SK-N-SH treated with all-trans-retinoic acid at 6 μM for 48 hours (cell line): ENCODE measurements at regions not wholly inside any gene's neighbourhood (a gene's known extent, or its start where the extent isn't known, plus 50 kb on each side); places are given as distances from the start of the nearest gene placed in this dataset.
A peak's percentile ranks its signal among the peaks of the same experiment; 100 is the strongest.

Experiments used
- ATAC-seq: fragments of 200-7000 bp; cut with Tn5 transposase; 3 replicates; pipeline ENCODE4 v1.9.1; 2020; ENCODE audit warnings: mild to moderate bottlenecking, moderate library complexity
- ARNTL ChIP-seq: fragments of 450-650 bp; formaldehyde crosslinking; IDR thresholded peaks from 2 replicates; pipeline ENCODE4 v1.5.0; 2020; ENCODE audit warnings: low read depth, mild to moderate bottlenecking, moderate library complexity, borderline replicate concordance
- BACH2 ChIP-seq: fragments of 250-450 bp; sonication (Bioruptor Pico); IDR thresholded peaks from 2 replicates; pipeline ENCODE4 v1.9.0; 2021; ENCODE audit warnings: mild to moderate bottlenecking, borderline replicate concordance
- CSDC2 ChIP-seq: fragments of 250-450 bp; sonication (Bioruptor Pico); IDR thresholded peaks from 2 replicates; pipeline ENCODE4 v1.5.0; 2020; ENCODE audit warnings: mild to moderate bottlenecking, moderate library complexity
- CSRNP3 ChIP-seq: fragments of 250-450 bp; sonication (Bioruptor Pico); IDR thresholded peaks from 2 replicates; pipeline ENCODE4 v1.5.1; 2021; ENCODE audit warnings: mild to moderate bottlenecking, moderate library complexity
- GLIS3 ChIP-seq: fragments of 250-450 bp; sonication (Bioruptor Pico); IDR thresholded peaks from 2 replicates; pipeline ENCODE4 v1.5.0; 2020; ENCODE audit warnings: mild to moderate bottlenecking, moderate library complexity
- ISL1 ChIP-seq: fragments of 250-450 bp; sonication (Bioruptor Pico); IDR thresholded peaks from 2 replicates; pipeline ENCODE4 v2.1.2; 2022; ENCODE audit warnings: mild to moderate bottlenecking, moderate library complexity
- PATZ1 ChIP-seq: fragments of 250-450 bp; sonication (Bioruptor Pico); IDR thresholded peaks from 2 replicates; pipeline ENCODE4 v1.8.0; 2020; ENCODE audit warnings: mild to moderate bottlenecking, moderate library complexity, borderline replicate concordance
- PPARA ChIP-seq: fragments of 250-450 bp; sonication (Bioruptor Pico); IDR thresholded peaks from 2 replicates; pipeline ENCODE4 v1.5.0; 2020; ENCODE audit warnings: mild to moderate bottlenecking, borderline replicate concordance
- RARB ChIP-seq: fragments of 250-450 bp; sonication (Bioruptor Pico); IDR thresholded peaks from 2 replicates; pipeline ENCODE4 v1.8.0; 2021; ENCODE audit warnings: mild to moderate bottlenecking, moderate library complexity
- SNAI2 ChIP-seq: fragments of 250-450 bp; sonication (Bioruptor Pico); IDR thresholded peaks from 2 replicates; pipeline ENCODE4 v1.5.0; 2020; ENCODE audit warnings: mild to moderate bottlenecking, moderate library complexity
- TCF4 ChIP-seq: fragments of 250-450 bp; sonication (Bioruptor Pico); IDR thresholded peaks from 2 replicates; pipeline ENCODE4 v1.8.0; 2021; ENCODE audit warnings: mild to moderate bottlenecking, moderate library complexity, borderline replicate concordance
- TOX ChIP-seq: fragments of 250-450 bp; sonication (Bioruptor Pico); IDR thresholded peaks from 2 replicates; pipeline ENCODE4 v1.8.0; 2021; ENCODE audit warnings: mild to moderate bottlenecking, moderate library complexity, borderline replicate concordance
- ZC3H10 ChIP-seq: fragments of 250-450 bp; sonication (Bioruptor Pico); IDR thresholded peaks from 2 replicates; pipeline ENCODE4 v1.5.1; 2021; ENCODE audit warnings: mild to moderate bottlenecking, moderate library complexity
- ZFP3 ChIP-seq: fragments of 250-450 bp; sonication (Bioruptor Pico); IDR thresholded peaks from 2 replicates; pipeline ENCODE4 v1.5.0; 2020; ENCODE audit warnings: mild to moderate bottlenecking, moderate library complexity
- ZFP30 ChIP-seq: fragments of 450-650 bp; formaldehyde crosslinking; IDR thresholded peaks from 2 replicates; pipeline ENCODE4 v1.5.0; 2022; ENCODE audit warnings: mild to moderate bottlenecking, moderate library complexity
- ZNF70 ChIP-seq: fragments of 450-650 bp; formaldehyde crosslinking; IDR thresholded peaks from 2 replicates; pipeline ENCODE4 v1.5.0; 2020; ENCODE audit warnings: mild to moderate bottlenecking, moderate library complexity
- ZNF8 ChIP-seq: fragments of 450-650 bp; formaldehyde crosslinking; IDR thresholded peaks from 2 replicates; pipeline ENCODE4 v1.5.0; 2020; ENCODE audit warnings: mild to moderate bottlenecking, moderate library complexity
- TF ChIP-seq, protein P1 (sequence below): fragments of 250-450 bp; sonication (Bioruptor Pico); IDR thresholded peaks from 2 replicates; pipeline ENCODE4 v1.8.0; 2021; ENCODE audit warnings: low read depth, mild to moderate bottlenecking, moderate library complexity, borderline replicate concordance
- TF ChIP-seq, protein P2 (sequence below): fragments of 250-450 bp; sonication (Bioruptor Pico); IDR thresholded peaks from 2 replicates; pipeline ENCODE4 v1.5.0; 2020; ENCODE audit warnings: mild to moderate bottlenecking, moderate library complexity

GRCh38 chr13:78298657-78299056 lies 304.7 kb downstream of the POU4F1 start:
- TF ChIP-seq TCF4 (no peak), ZNF8 (CRISPR knock-in tag) (no peak), PATZ1 (CRISPR knock-in tag) (no peak), ARNTL (CRISPR knock-in tag) (no peak), TOX (no peak), ZNF70 (CRISPR knock-in tag) (no peak), ZC3H10 (CRISPR knock-in tag) (no peak), ZFP3 (CRISPR knock-in tag) (no peak), SNAI2 (no peak), ISL1 (no peak), RARB (CRISPR knock-in tag) (no peak), CSDC2 (CRISPR knock-in tag) (no peak), GLIS3 (CRISPR knock-in tag) (no peak), BACH2 (CRISPR knock-in tag) (no peak), CSRNP3 (CRISPR knock-in tag) (no peak)
- TF ChIP-seq, protein P1, sequence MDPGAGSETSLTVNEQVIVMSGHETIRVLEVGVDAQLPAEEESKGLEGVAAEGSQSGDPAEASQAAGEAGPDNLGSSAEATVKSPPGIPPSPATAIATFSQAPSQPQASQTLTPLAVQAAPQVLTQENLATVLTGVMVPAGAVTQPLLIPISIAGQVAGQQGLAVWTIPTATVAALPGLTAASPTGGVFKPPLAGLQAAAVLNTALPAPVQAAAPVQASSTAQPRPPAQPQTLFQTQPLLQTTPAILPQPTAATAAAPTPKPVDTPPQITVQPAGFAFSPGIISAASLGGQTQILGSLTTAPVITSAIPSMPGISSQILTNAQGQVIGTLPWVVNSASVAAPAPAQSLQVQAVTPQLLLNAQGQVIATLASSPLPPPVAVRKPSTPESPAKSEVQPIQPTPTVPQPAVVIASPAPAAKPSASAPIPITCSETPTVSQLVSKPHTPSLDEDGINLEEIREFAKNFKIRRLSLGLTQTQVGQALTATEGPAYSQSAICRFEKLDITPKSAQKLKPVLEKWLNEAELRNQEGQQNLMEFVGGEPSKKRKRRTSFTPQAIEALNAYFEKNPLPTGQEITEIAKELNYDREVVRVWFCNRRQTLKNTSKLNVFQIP (CRISPR knock-in tag), result no peak
- TF ChIP-seq, protein P2, sequence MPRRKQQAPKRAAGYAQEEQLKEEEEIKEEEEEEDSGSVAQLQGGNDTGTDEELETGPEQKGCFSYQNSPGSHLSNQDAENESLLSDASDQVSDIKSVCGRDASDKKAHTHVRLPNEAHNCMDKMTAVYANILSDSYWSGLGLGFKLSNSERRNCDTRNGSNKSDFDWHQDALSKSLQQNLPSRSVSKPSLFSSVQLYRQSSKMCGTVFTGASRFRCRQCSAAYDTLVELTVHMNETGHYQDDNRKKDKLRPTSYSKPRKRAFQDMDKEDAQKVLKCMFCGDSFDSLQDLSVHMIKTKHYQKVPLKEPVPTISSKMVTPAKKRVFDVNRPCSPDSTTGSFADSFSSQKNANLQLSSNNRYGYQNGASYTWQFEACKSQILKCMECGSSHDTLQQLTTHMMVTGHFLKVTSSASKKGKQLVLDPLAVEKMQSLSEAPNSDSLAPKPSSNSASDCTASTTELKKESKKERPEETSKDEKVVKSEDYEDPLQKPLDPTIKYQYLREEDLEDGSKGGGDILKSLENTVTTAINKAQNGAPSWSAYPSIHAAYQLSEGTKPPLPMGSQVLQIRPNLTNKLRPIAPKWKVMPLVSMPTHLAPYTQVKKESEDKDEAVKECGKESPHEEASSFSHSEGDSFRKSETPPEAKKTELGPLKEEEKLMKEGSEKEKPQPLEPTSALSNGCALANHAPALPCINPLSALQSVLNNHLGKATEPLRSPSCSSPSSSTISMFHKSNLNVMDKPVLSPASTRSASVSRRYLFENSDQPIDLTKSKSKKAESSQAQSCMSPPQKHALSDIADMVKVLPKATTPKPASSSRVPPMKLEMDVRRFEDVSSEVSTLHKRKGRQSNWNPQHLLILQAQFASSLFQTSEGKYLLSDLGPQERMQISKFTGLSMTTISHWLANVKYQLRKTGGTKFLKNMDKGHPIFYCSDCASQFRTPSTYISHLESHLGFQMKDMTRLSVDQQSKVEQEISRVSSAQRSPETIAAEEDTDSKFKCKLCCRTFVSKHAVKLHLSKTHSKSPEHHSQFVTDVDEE (CRISPR knock-in tag), result no peak
- no peak for ATAC-seq

DNA sequence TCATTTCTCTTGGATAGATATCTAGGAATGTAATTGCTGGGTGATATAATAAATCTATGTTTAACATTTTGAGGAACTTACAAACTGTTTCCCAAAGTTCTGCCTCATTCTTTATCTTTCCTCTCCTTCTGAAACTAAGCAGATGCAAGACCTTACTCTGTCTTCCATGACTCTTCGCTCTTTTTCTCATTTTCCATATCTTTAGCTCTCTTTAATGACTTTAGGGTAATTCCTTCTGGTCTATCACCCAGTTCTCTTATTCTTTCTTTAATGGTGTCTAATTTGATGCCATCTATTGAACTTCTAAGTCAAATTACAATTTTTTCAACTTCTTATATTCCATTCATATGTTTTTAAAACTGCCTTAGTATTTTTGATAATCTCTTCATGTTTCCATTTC lies 316.6 kb downstream of the POU4F1 start:
- TF ChIP-seq ZFP30 (CRISPR knock-in tag) (peak; percentile 98), TCF4 (no peak)
- ATAC-seq, result no peak

DNA sequence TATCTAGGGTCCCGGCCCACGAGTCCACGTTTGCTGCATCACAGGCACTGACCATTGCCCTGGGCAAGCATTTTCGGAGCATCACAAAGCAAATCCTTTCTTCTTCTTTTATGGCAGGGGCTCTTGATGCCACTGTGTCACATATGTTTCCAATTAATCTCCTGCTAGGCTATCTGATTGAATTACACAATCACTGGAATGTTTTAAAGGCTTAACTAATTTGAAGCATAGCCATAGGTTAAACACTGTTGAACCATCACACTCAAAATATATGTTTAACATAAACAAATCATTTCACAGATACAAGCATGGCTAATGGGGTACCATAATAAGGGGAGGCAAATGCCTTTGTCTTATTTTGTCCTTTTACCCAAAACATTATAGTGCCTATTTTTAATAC lies 338.3 kb downstream of the POU4F1 start:
- TF ChIP-seq TCF4 (peak; percentile 91), PATZ1 (CRISPR knock-in tag) (no peak), PPARA (CRISPR knock-in tag) (no peak), ZC3H10 (CRISPR knock-in tag) (no peak), ZNF8 (CRISPR knock-in tag) (0 out of 2 replicates have a peak, but pooled peaks have one; percentile 6)
- TF ChIP-seq, protein P2 (CRISPR knock-in tag), result 0 out of 2 replicates have a peak, but pooled peaks have one; percentile 66
- ATAC-seq, result no peak; the same call in 2 of the 3 replicates
